SU-DHL-6 (cell line): ENCODE measurements at regions not wholly inside any gene's neighbourhood (a gene's known extent, or its start where the extent isn't known, plus 50 kb on each side); places are given as distances from the start of the nearest gene placed in this dataset.

Experiments used
- CTCF ChIP-seq: fragments of 200-600 bp; sonication (generic); IDR thresholded peaks from one replicate; pipeline ENCODE4 v1.5.1; 2017; ENCODE audit warnings: antibody characterized with exemption, mild to moderate bottlenecking, low read length, moderate library complexity; ENCODE audit not compliant: insufficient read depth, poor library complexity, severe bottlenecking
- EZH2phosphoT487 ChIP-seq: fragments of 200-600 bp; sonication (generic), shearing (Covaris generic); conservative IDR thresholded peaks from 2 replicates; pipeline ENCODE4 v1.6.1; 2018; ENCODE audit warnings: mild to moderate bottlenecking, antibody characterized with exemption, low read length, moderate library complexity, mixed read lengths

GRCh38 chrX:20397587-20397986, 130.9 kb upstream of the RPS6KA3 start:
- TF ChIP-seq CTCF: no peak
- no peak for TF ChIP-seq EZH2phosphoT487
